WTC11 (cell line): ENCODE measurements at regions not wholly inside any gene's neighbourhood (a gene's known extent, or its start where the extent isn't known, plus 50 kb on each side); places are given as distances from the start of the nearest gene placed in this dataset.
A peak's percentile ranks its signal among the peaks of the same experiment; 100 is the strongest.

Source experiments
- ATAC-seq: fragments of 200-7000 bp; cut with Tn5 transposase; 2 replicates; pipeline ENCODE4 v1.10.0; 2021; ENCODE audit warnings: mild to moderate bottlenecking, moderate library complexity
- CTCF ChIA-PET: fragments of 300-600 bp; sonication (Branson Sonifier 250); formaldehyde crosslinking; loops from one replicate; lab custom pipeline; 2021; ENCODE audit warnings: antibody characterized with exemption; lab: Charles Lee
- POLR2A ChIA-PET: fragments of 350-600 bp; sonication (Branson Sonifier 250); formaldehyde crosslinking; loops from one replicate; lab custom pipeline; 2021; ENCODE audit warnings: antibody characterized with exemption; lab: Charles Lee
- DNase-seq: peaks from one replicate; pipeline ENCODE4 v3.0.0; 2021; ENCODE audit warnings: low spot score
- H3K27ac Mint-ChIP-seq: 2 replicates; pipeline ENCODE4 v1.8.0; 2021; ENCODE audit warnings: mixed read lengths
- H3K27me3 Mint-ChIP-seq: 2 replicates; pipeline ENCODE4 v1.8.0; 2021; ENCODE audit warnings: low read depth, mild to moderate bottlenecking, moderate library complexity, mixed read lengths
- H3K36me3 Mint-ChIP-seq: 2 replicates; pipeline ENCODE4 v1.8.0; 2021; ENCODE audit warnings: mixed read lengths
- H3K4me1 Mint-ChIP-seq: 2 replicates; pipeline ENCODE4 v1.8.0; 2022; ENCODE audit warnings: mixed read lengths
- H3K4me3 Mint-ChIP-seq: 2 replicates; pipeline ENCODE4 v1.8.0; 2021; ENCODE audit warnings: mild to moderate bottlenecking, moderate library complexity, mixed read lengths
- H3K9me3 Mint-ChIP-seq: 2 replicates; pipeline ENCODE4 v1.8.0; 2021; ENCODE audit warnings: mixed read lengths
- ATF6 ChIP-seq: sonication (generic); formaldehyde crosslinking; IDR thresholded peaks from 2 replicates; pipeline ENCODE4 v1.8.1; 2023; ENCODE audit warnings: mild to moderate bottlenecking, missing genetic modification reagents
- CBFB ChIP-seq: sonication (generic); formaldehyde crosslinking; IDR thresholded peaks from 2 replicates; pipeline ENCODE4 v1.8.1; 2022; ENCODE audit warnings: mild to moderate bottlenecking, low read depth, missing genetic modification reagents
- E2F4 ChIP-seq: sonication (generic); formaldehyde crosslinking; IDR thresholded peaks from 2 replicates; pipeline ENCODE4 v1.8.1; 2022; ENCODE audit warnings: low read depth, mild to moderate bottlenecking, moderate library complexity, missing genetic modification reagents, borderline replicate concordance
- ESRRA ChIP-seq: sonication (generic); formaldehyde crosslinking; IDR thresholded peaks from 2 replicates; pipeline ENCODE4 v1.8.1; 2022; ENCODE audit warnings: mild to moderate bottlenecking, missing genetic modification reagents, borderline replicate concordance
- ETV6 ChIP-seq: sonication (generic); formaldehyde crosslinking; IDR thresholded peaks from 2 replicates; pipeline ENCODE4 v1.8.1; 2022; ENCODE audit warnings: mild to moderate bottlenecking, missing genetic modification reagents
- FOXJ3 ChIP-seq: sonication (generic); formaldehyde crosslinking; IDR thresholded peaks from 2 replicates; pipeline ENCODE4 v1.9.0; 2021; ENCODE audit warnings: missing genetic modification reagents, mild to moderate bottlenecking, borderline replicate concordance
- FOXP4 ChIP-seq: sonication (generic); formaldehyde crosslinking; IDR thresholded peaks from 2 replicates; pipeline ENCODE4 v1.8.0; 2022; ENCODE audit warnings: mild to moderate bottlenecking, missing genetic modification reagents
- GABPB1 ChIP-seq: sonication (generic); formaldehyde crosslinking; IDR thresholded peaks from 2 replicates; pipeline ENCODE4 v1.8.1; 2023; ENCODE audit warnings: mild to moderate bottlenecking, missing genetic modification reagents
- GRHL2 ChIP-seq: fragments of 250-450 bp; sonication (Bioruptor Pico); IDR thresholded peaks from 2 replicates; pipeline ENCODE4 v1.8.0; 2022; ENCODE audit warnings: mild to moderate bottlenecking, moderate library complexity; ENCODE audit not compliant: insufficient replicate concordance, severe bottlenecking
- GTF2I ChIP-seq: fragments of 250-450 bp; sonication (Bioruptor Pico); conservative IDR thresholded peaks from 2 replicates; pipeline ENCODE4 v1.4.0; 2021; ENCODE audit warnings: mild to moderate bottlenecking
- JUN ChIP-seq: sonication (generic); formaldehyde crosslinking; IDR thresholded peaks from 2 replicates; pipeline ENCODE4 v1.8.0; 2023; ENCODE audit warnings: mild to moderate bottlenecking, missing genetic modification reagents
- NFATC4 ChIP-seq: fragments of 250-450 bp; sonication (Bioruptor Pico); IDR thresholded peaks from 2 replicates; pipeline ENCODE4 v1.9.0; 2021; ENCODE audit warnings: mild to moderate bottlenecking
- NR1H2 ChIP-seq: sonication (generic); formaldehyde crosslinking; IDR thresholded peaks from 2 replicates; pipeline ENCODE4 v1.9.0; 2021; ENCODE audit warnings: mild to moderate bottlenecking, moderate library complexity, missing genetic modification reagents
- RORB ChIP-seq: fragments of 250-450 bp; sonication (Bioruptor Pico); IDR thresholded peaks from 2 replicates; pipeline ENCODE4 v1.9.0; 2021; ENCODE audit warnings: mild to moderate bottlenecking
- SMAD3 ChIP-seq: sonication (generic); formaldehyde crosslinking; IDR thresholded peaks from 2 replicates; pipeline ENCODE4 v1.8.0; 2022; ENCODE audit warnings: missing genetic modification reagents, mild to moderate bottlenecking, borderline replicate concordance
- SP1 ChIP-seq: sonication (generic); formaldehyde crosslinking; conservative IDR thresholded peaks from 2 replicates; pipeline ENCODE4 v1.8.1; 2022; ENCODE audit warnings: missing genetic modification reagents
- STAT6 ChIP-seq: sonication (generic); formaldehyde crosslinking; conservative IDR thresholded peaks from 2 replicates; pipeline ENCODE4 v1.8.1; 2023; ENCODE audit warnings: mild to moderate bottlenecking, low read depth, missing genetic modification reagents, moderate library complexity
- TEAD1 ChIP-seq: sonication (generic); formaldehyde crosslinking; IDR thresholded peaks from 2 replicates; pipeline ENCODE4 v1.8.0; 2022; ENCODE audit warnings: mild to moderate bottlenecking, missing genetic modification reagents
- TEAD4 ChIP-seq: sonication (generic); formaldehyde crosslinking; IDR thresholded peaks from 2 replicates; pipeline ENCODE4 v1.8.0; 2022; ENCODE audit warnings: mild to moderate bottlenecking, missing genetic modification reagents
- TP53 ChIP-seq: sonication (generic); formaldehyde crosslinking; IDR thresholded peaks from 2 replicates; pipeline ENCODE4 v1.8.1; 2023; ENCODE audit warnings: mild to moderate bottlenecking, missing genetic modification reagents
- ZNF138 ChIP-seq: sonication (generic); formaldehyde crosslinking; conservative IDR thresholded peaks from 2 replicates; pipeline ENCODE4 v1.8.1; 2022; ENCODE audit warnings: mild to moderate bottlenecking, moderate library complexity, missing genetic modification reagents
- ZNF232 ChIP-seq: sonication (generic); formaldehyde crosslinking; IDR thresholded peaks from 2 replicates; pipeline ENCODE4 v1.8.0; 2022; ENCODE audit warnings: mild to moderate bottlenecking, missing genetic modification reagents
- ZNF263 ChIP-seq: sonication (generic); formaldehyde crosslinking; IDR thresholded peaks from 2 replicates; pipeline ENCODE4 v1.8.1; 2022; ENCODE audit warnings: low read depth, mild to moderate bottlenecking, moderate library complexity, missing genetic modification reagents
- ZNF317 ChIP-seq: sonication (generic); formaldehyde crosslinking; IDR thresholded peaks from 2 replicates; pipeline ENCODE4 v1.8.1; 2023; ENCODE audit warnings: low read depth, mild to moderate bottlenecking, moderate library complexity, missing genetic modification reagents, borderline replicate concordance
- ZNF671 ChIP-seq: fragments of 250-450 bp; sonication (Bioruptor Pico); IDR thresholded peaks from 2 replicates; pipeline ENCODE4 v1.8.0; 2021; ENCODE audit warnings: mild to moderate bottlenecking
- ZSCAN18 ChIP-seq: fragments of 250-450 bp; sonication (Bioruptor Pico); IDR thresholded peaks from 2 replicates; pipeline ENCODE4 v2.1.2; 2022; ENCODE audit warnings: mild to moderate bottlenecking, moderate library complexity
- TF ChIP-seq, protein P1 (sequence below): fragments of 200-600 bp; IDR thresholded peaks from 2 replicates; pipeline ENCODE4 v1.8.0; 2022; ENCODE audit warnings: antibody characterized with exemption

DNA sequence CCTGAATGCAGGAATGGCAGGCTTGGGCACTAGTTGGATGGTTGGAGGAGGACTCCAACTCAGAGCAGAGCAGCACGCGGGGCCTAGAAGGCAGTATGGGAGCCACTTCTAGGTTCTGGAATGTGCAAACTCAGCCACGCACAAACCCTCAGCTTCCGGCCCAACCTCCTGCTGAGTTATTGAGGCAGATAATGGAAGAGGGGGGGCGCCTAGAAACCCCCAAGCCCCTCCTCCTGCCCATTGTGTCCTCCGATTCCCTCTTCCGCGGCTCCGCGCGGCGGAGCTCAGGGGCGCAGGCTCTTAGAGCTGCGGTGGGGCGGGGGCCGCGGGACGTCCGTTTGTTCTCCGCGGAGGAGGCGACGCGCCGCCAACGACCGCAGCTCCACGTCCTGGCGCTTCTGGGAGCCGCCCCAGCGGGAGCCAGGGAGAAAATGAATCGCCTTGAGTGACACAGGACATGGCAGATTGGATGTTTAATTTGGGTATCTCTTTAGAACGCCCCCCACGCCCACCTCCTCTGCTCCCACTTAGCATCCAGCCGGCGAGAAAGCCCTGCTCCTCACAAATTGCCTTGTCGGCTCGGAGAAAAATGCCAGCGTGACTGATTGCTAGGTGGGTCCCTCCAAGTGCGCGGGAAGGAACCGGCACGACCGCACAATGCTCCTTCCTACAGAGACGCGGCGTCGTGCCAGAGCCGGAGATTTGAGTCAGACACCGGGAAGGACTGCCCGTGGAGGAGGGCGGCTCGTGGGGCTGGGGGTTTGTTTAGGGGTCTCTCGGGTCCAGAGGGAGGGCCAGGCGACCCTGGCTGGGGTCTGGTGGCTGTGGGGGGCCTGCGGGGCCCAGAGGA, 144.6 kb downstream of the NECTIN1 start:
- ChIA-PET POLR2A (interaction anchor here (0.9 kb wide), 1 partner anchor 12 kb away, joined by 3 read pairs; no protein-coding TSS in a partner anchor), CTCF (interaction anchor here (0.7 to 8.7 kb wide), 10 partner anchors 10 to 523 kb away, joined by 3 to 71 read pairs (median 7); partner anchors contain the start of gene NECTIN1)
- peak; percentile 83 for DNase-seq
- Mint-ChIP-seq H3K27me3 (peaks cover 44% of the 10 kb centered on the region), H3K4me3 (peak overlapping the region; percentile 75), H3K4me1 (peaks cover 16% of the 10 kb centered on the region), H3K27ac (no peak overlapping the region), H3K36me3 (peaks cover 19% of the 10 kb centered on the region), H3K9me3 (peaks cover 26% of the 10 kb centered on the region)
- peak; percentile 81 for ATAC-seq
- no peak for TF ChIP-seq ZNF263 (CRISPR knock-in tag)
- TF ChIP-seq ZNF317 (CRISPR knock-in tag), result no peak
- no peak for TF ChIP-seq GABPB1 (CRISPR knock-in tag)
- no peak for TF ChIP-seq STAT6 (CRISPR knock-in tag)
- peak; percentile 56; the same call in 1 of the 2 replicates for TF ChIP-seq ZNF138
- 0 out of 2 replicates have a peak, but pooled peaks have one; percentile 33 for TF ChIP-seq FOXP4 (CRISPR knock-in tag)
- no peak for TF ChIP-seq RORB (CRISPR knock-in tag)
- TF ChIP-seq TP53, result no peak
- TF ChIP-seq TEAD4 (CRISPR knock-in tag), result no peak
- no peak for TF ChIP-seq GRHL2 (CRISPR knock-in tag)
- TF ChIP-seq, protein P1, sequence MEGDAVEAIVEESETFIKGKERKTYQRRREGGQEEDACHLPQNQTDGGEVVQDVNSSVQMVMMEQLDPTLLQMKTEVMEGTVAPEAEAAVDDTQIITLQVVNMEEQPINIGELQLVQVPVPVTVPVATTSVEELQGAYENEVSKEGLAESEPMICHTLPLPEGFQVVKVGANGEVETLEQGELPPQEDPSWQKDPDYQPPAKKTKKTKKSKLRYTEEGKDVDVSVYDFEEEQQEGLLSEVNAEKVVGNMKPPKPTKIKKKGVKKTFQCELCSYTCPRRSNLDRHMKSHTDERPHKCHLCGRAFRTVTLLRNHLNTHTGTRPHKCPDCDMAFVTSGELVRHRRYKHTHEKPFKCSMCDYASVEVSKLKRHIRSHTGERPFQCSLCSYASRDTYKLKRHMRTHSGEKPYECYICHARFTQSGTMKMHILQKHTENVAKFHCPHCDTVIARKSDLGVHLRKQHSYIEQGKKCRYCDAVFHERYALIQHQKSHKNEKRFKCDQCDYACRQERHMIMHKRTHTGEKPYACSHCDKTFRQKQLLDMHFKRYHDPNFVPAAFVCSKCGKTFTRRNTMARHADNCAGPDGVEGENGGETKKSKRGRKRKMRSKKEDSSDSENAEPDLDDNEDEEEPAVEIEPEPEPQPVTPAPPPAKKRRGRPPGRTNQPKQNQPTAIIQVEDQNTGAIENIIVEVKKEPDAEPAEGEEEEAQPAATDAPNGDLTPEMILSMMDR, result no peak
- TF ChIP-seq TEAD1, result peak; percentile 63; the same call in 1 of the 2 replicates
- TF ChIP-seq GTF2I (CRISPR knock-in tag), result peak; percentile 47; the same call in 1 of the 2 replicates
- no peak for TF ChIP-seq NFATC4 (CRISPR knock-in tag)
- TF ChIP-seq SMAD3 (CRISPR knock-in tag), result no peak
- 0 out of 2 replicates have a peak, but pooled peaks have one; percentile 35 for TF ChIP-seq CBFB
- no peak for TF ChIP-seq NR1H2
- TF ChIP-seq SP1 (CRISPR knock-in tag), result peak; percentile 45
- TF ChIP-seq ATF6 (CRISPR knock-in tag), result no peak
- TF ChIP-seq ZNF232 (CRISPR knock-in tag), result peak; percentile 89
- TF ChIP-seq E2F4 (CRISPR knock-in tag), result no peak
- TF ChIP-seq ETV6 (CRISPR knock-in tag), result peak; percentile 75; the same call in 1 of the 2 replicates
- no peak for TF ChIP-seq FOXJ3 (CRISPR knock-in tag)
- no peak for TF ChIP-seq JUN (CRISPR knock-in tag)
- TF ChIP-seq ESRRA, result no peak
- no peak for TF ChIP-seq ZNF671
- no peak for TF ChIP-seq ZSCAN18 (CRISPR knock-in tag)
